Adrenal gland (tissue), 5 donors: ENCODE measurements at regions not wholly inside any gene's neighbourhood (a gene's known extent, or its start where the extent isn't known, plus 50 kb on each side); places are given as distances from the start of the nearest gene placed in this dataset.

Experiments
- POLR2A ChIP-seq, 2 donors: fragments of 450-650 bp; IDR thresholded peaks; one replicate each; pipeline ENCODE4 v1.6.1; 2017; ENCODE audit warnings: antibody characterized with exemption in 2 of 2, mild to moderate bottlenecking in 2 of 2, moderate library complexity in 1 of 2
- TF ChIP-seq, protein P1 (sequence below), 6 experiments: fragments of 450-650 bp in 4 of 6; fragments of 200-600 bp in 2 of 6; sonication (generic) in 1 of 6; IDR thresholded peaks; 1 replicate in 5 of 6; 2 replicates in 1 of 6; pipeline versions ENCODE4 v1.5.1 to v1.8.0; 2016 to 2021; ENCODE audit warnings: antibody characterized with exemption in 6 of 6, mild to moderate bottlenecking in 2 of 6, moderate library complexity in 1 of 6
- donor health status: DM: no; HTN: no; CAD: no.

DNA sequence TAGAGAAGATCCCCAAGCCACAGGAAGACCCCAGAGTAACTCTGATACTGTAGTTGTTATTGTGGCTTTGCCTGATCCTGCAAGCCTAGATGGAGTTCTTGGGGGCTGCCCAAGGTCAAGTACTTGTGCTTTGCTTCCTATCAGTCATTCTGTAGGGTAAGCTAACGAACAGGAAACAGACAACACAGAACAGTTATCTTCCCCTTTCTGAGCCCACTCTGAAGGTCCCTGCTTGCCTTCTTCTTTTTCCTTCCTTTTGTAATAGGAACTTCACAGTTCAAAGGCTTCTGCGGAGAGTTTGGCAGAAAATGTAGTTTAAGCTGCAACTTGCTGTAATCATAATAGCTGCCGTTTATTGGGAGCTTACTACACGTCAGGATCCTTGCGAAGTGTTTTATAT, 494.1 kb upstream of the ERCC4 start:
- TF ChIP-seq, protein P1, sequence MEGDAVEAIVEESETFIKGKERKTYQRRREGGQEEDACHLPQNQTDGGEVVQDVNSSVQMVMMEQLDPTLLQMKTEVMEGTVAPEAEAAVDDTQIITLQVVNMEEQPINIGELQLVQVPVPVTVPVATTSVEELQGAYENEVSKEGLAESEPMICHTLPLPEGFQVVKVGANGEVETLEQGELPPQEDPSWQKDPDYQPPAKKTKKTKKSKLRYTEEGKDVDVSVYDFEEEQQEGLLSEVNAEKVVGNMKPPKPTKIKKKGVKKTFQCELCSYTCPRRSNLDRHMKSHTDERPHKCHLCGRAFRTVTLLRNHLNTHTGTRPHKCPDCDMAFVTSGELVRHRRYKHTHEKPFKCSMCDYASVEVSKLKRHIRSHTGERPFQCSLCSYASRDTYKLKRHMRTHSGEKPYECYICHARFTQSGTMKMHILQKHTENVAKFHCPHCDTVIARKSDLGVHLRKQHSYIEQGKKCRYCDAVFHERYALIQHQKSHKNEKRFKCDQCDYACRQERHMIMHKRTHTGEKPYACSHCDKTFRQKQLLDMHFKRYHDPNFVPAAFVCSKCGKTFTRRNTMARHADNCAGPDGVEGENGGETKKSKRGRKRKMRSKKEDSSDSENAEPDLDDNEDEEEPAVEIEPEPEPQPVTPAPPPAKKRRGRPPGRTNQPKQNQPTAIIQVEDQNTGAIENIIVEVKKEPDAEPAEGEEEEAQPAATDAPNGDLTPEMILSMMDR (IDR thresholded peaks at IDR 0.05), result no peak
- TF ChIP-seq POLR2A (IDR thresholded peaks at IDR 0.05), result no peak
